ENCODE measurements at regions not wholly inside any gene's neighbourhood (a gene's known extent, or its start where the extent isn't known, plus 50 kb on each side); places are given as distances from the start of the nearest gene placed in this dataset.
"Not testable (repeated sequence)": the region's sequence is repeated elsewhere in the genome, so short reads cannot be mapped to it uniquely, and the experiment has no call there.

DNA sequence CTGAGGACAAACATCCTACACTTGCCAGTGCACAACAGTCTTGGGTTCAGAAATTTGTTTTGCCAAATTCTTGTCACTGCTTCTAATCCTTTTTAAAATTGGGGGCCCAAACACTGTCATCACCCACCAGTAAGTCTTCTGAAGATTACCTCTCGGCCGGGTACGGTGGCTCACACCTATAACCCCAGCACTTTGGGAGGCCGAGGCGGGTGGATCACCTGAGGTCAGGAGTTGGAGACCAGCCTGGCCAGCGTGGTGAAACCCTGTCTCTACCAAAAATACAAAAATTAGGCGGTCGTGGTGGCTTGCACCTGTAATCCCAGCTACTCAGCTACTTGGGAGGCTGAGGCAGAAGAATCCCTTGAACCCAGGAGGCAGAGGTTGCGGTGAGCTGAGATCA, 87.8 kb upstream of the DMRT1 start:
- TF ChIP-seq, protein P1, sequence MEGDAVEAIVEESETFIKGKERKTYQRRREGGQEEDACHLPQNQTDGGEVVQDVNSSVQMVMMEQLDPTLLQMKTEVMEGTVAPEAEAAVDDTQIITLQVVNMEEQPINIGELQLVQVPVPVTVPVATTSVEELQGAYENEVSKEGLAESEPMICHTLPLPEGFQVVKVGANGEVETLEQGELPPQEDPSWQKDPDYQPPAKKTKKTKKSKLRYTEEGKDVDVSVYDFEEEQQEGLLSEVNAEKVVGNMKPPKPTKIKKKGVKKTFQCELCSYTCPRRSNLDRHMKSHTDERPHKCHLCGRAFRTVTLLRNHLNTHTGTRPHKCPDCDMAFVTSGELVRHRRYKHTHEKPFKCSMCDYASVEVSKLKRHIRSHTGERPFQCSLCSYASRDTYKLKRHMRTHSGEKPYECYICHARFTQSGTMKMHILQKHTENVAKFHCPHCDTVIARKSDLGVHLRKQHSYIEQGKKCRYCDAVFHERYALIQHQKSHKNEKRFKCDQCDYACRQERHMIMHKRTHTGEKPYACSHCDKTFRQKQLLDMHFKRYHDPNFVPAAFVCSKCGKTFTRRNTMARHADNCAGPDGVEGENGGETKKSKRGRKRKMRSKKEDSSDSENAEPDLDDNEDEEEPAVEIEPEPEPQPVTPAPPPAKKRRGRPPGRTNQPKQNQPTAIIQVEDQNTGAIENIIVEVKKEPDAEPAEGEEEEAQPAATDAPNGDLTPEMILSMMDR (conservative IDR thresholded peaks at IDR 0.05; ENCODE audit: low read length): not testable (repeated sequence)
- not testable (repeated sequence) for TF ChIP-seq EZH2phosphoT487 (IDR thresholded peaks at IDR 0.05; ENCODE audit: borderline replicate concordance, low read depth, low read length)

All from OCI-LY7 (cell line).